ENCODE measurements at regions not wholly inside any gene's neighbourhood (a gene's known extent, or its start where the extent isn't known, plus 50 kb on each side); places are given as distances from the start of the nearest gene placed in this dataset.

- no peak for ATAC-seq (ENCODE audit: low read depth)
- no peak overlapping the region for H2AK5ac ChIP-seq (ENCODE audit: low read depth, low read length)
- in situ Hi-C loops (cut with MboI; ENCODE audit: low sequenced_read_pairs) (no loop called here), intact Hi-C loops (cut with micrococcal nuclease) (no loop called here), dilution Hi-C loops (cut with HindIII; ENCODE audit: low sequenced_read_pairs, unreplicated experiment) (no loop called here)
- no peak overlapping the region for H3K4me3 ChIP-seq (ENCODE audit: insufficient read depth, low read depth, low read length)
- no peak overlapping the region for H4K8ac ChIP-seq (ENCODE audit: low read depth in 2 of 2, low read length in 2 of 2)
- no peak overlapping the region for H4K91ac ChIP-seq (ENCODE audit: insufficient read depth, low read depth, low read length)
- no peak overlapping the region for H2BK15ac ChIP-seq (ENCODE audit: low read depth, low read length)
- no peak overlapping the region for H3K27ac ChIP-seq (ENCODE audit: insufficient read depth, low read length)
- no peak overlapping the region for H3K4me2 ChIP-seq (ENCODE audit: low read depth, low read length)
- H3K23ac ChIP-seq (ENCODE audit: low read depth, low read length), result no peak overlapping the region
- no peak overlapping the region for H3K18ac ChIP-seq (ENCODE audit: low read depth, low read length)
- WGBS, 2 experiments (ENCODE audit: extremely low coverage in 2 of 2, insufficient read length in 1 of 2), result 47% methylated on average over 2 of the region's 3 CpGs; no CpG with 5 or more reads in 1 of the 2 experiments
- TF ChIP-seq BHLHE40 (IDR thresholded peaks at IDR 0.05; ENCODE audit: low read depth, low read length), result no peak
- TF ChIP-seq RAD21 (IDR thresholded peaks at IDR 0.05; ENCODE audit: low read length), result no peak
- TF ChIP-seq MAFK (IDR thresholded peaks at IDR 0.05; ENCODE audit: low read depth, low read length), result no peak
- no peak for TF ChIP-seq FOS (IDR thresholded peaks at IDR 0.05; ENCODE audit: low read depth, low read length)
- no peak for TF ChIP-seq USF2 (IDR thresholded peaks at IDR 0.05; ENCODE audit: low read depth, low read length)
- TF ChIP-seq CHD1 (IDR thresholded peaks at IDR 0.05; ENCODE audit: low read depth, low read length), result no peak
- TF ChIP-seq MAZ (IDR thresholded peaks at IDR 0.05; ENCODE audit: borderline replicate concordance, low read depth, low read length), result no peak
- TF ChIP-seq RFX5 (IDR thresholded peaks at IDR 0.05; ENCODE audit: low read depth, low read length), result no peak
- TF ChIP-seq CTCF (conservative IDR thresholded peaks at IDR 0.05; ENCODE audit: low read depth, low read length), result no peak
- TF ChIP-seq POLR2A (IDR thresholded peaks at IDR 0.05; ENCODE audit: low read depth, low read length), result no peak
- no peak for TF ChIP-seq SMC3 (IDR thresholded peaks at IDR 0.05; ENCODE audit: low read depth, low read length)
- no peak for TF ChIP-seq NFE2L2 (IDR thresholded peaks at IDR 0.05; ENCODE audit: low read depth, low read length)
- TF ChIP-seq CEBPB (IDR thresholded peaks at IDR 0.05; ENCODE audit: low read depth, low read length), result no peak
- TF ChIP-seq RCOR1 (IDR thresholded peaks at IDR 0.05; ENCODE audit: insufficient replicate concordance, low read length), result no peak
- no peak for TF ChIP-seq ELK1 (IDR thresholded peaks at IDR 0.05; ENCODE audit: borderline replicate concordance, low read depth, low read length)
- ChIA-PET CTCF (no interaction called here), POLR2A (ENCODE audit: unreplicated experiment) (no interaction called here)
- no peak for DNase-seq
- no peak overlapping the region for H3K4ac ChIP-seq (ENCODE audit: low read depth, low read length)
- H3K9me3 ChIP-seq (ENCODE audit: control insufficient read depth, insufficient read depth, low read length), result peaks cover 18% of the 10 kb centered on the region
- no peaks in the 10 kb centered on the region for H3K36me3 ChIP-seq (ENCODE audit: control insufficient read depth, insufficient read depth, low read length)
- no peak overlapping the region for H3K56ac ChIP-seq (ENCODE audit: extremely low read depth, insufficient read depth, low read length)
- H2BK120ac ChIP-seq (ENCODE audit: low read depth, low read length), result no peak overlapping the region
- no peak overlapping the region for H2BK5ac ChIP-seq (ENCODE audit: low read depth, low read length, poor library complexity, severe bottlenecking)
- no peak overlapping the region for H2BK20ac ChIP-seq (ENCODE audit: low read depth, low read length)
- no peak overlapping the region for H2AK9ac ChIP-seq (replicated peaks; ENCODE audit: low read depth, low read length, poor library complexity)
- no peaks in the 10 kb centered on the region for H3K79me1 ChIP-seq (ENCODE audit: low read depth in 1 of 2, low read length in 2 of 2)
- H3K9me1 ChIP-seq (ENCODE audit: insufficient read depth, low read length), result no peaks in the 10 kb centered on the region
- H3K9ac ChIP-seq (ENCODE audit: low read depth, low read length), result no peak overlapping the region
- no peaks in the 10 kb centered on the region for H3K27me3 ChIP-seq (ENCODE audit: control insufficient read depth, insufficient read depth, low read length)
- H4K20me1 ChIP-seq (ENCODE audit: insufficient read depth, low read length), result no peaks in the 10 kb centered on the region
- no peak overlapping the region for H2AFZ ChIP-seq (replicated peaks; ENCODE audit: low read length, poor library complexity)
- no peak overlapping the region for H4K5ac ChIP-seq (ENCODE audit: low read depth, low read length)
- no peaks in the 10 kb centered on the region for H3K4me1 ChIP-seq (ENCODE audit: control insufficient read depth, insufficient read depth, low read length)
- no peak overlapping the region for H3K14ac ChIP-seq (replicated peaks; ENCODE audit: low read depth, low read length)
- BruUV-seq (replicated peaks), result no TSS peak
These were observed 198.6 kb downstream of the SHOX start for GRCh38 chrX:829145-829544.
